ENCODE measurements at regions not wholly inside any gene's neighbourhood (a gene's known extent, or its start where the extent isn't known, plus 50 kb on each side); places are given as distances from the start of the nearest gene placed in this dataset.
"Not testable (repeated sequence)": the region's sequence is repeated elsewhere in the genome, so short reads cannot be mapped to it uniquely, and the experiment has no call there.

- not testable (repeated sequence) for TF ChIP-seq ZNF274 (IDR thresholded peaks at IDR 0.05; ENCODE audit: low read depth, low read length); RAD21 (IDR thresholded peaks at IDR 0.05; ENCODE audit: low read depth); POLR2A (IDR thresholded peaks at IDR 0.05; ENCODE audit: borderline replicate concordance, extremely low read depth, insufficient read depth, insufficient read length); SIN3A (IDR thresholded peaks at IDR 0.05; ENCODE audit: low read depth); CBX3 (IDR thresholded peaks at IDR 0.05; ENCODE audit: low read depth); CTCF (IDR thresholded peaks at IDR 0.05 in 2 of 3, conservative IDR thresholded peaks at IDR 0.05 in 1 of 3; ENCODE audit: borderline replicate concordance in 1 of 3, insufficient read depth in 1 of 3, low read depth in 2 of 3, low read length in 2 of 3); EZH2 (IDR thresholded peaks at IDR 0.05); SRF (IDR thresholded peaks at IDR 0.05; ENCODE audit: low read depth); REST (IDR thresholded peaks at IDR 0.05; ENCODE audit: low read depth); POLR2AphosphoS5 (IDR thresholded peaks at IDR 0.05; ENCODE audit: low read depth, low read length)
- TF ChIP-seq, protein P1, sequence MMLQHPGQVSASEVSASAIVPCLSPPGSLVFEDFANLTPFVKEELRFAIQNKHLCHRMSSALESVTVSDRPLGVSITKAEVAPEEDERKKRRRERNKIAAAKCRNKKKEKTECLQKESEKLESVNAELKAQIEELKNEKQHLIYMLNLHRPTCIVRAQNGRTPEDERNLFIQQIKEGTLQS (IDR thresholded peaks at IDR 0.05), result not testable (repeated sequence)
- TF ChIP-seq, protein P2, sequence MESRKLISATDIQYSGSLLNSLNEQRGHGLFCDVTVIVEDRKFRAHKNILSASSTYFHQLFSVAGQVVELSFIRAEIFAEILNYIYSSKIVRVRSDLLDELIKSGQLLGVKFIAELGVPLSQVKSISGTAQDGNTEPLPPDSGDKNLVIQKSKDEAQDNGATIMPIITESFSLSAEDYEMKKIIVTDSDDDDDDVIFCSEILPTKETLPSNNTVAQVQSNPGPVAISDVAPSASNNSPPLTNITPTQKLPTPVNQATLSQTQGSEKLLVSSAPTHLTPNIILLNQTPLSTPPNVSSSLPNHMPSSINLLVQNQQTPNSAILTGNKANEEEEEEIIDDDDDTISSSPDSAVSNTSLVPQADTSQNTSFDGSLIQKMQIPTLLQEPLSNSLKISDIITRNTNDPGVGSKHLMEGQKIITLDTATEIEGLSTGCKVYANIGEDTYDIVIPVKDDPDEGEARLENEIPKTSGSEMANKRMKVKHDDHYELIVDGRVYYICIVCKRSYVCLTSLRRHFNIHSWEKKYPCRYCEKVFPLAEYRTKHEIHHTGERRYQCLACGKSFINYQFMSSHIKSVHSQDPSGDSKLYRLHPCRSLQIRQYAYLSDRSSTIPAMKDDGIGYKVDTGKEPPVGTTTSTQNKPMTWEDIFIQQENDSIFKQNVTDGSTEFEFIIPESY (IDR thresholded peaks at IDR 0.05; ENCODE audit: extremely low read depth, insufficient replicate concordance, low read length), result not testable (repeated sequence)
These were observed 185.2 kb downstream of the OTOL1 start for GRCh38 chr3:161681831-161682230.

All from HCT116 (cell line).